GM12874 (cell line): ENCODE measurements at regions not wholly inside any gene's neighbourhood (a gene's known extent, or its start where the extent isn't known, plus 50 kb on each side); places are given as distances from the start of the nearest gene placed in this dataset.

Experiments used
- CTCF ChIP-seq: IDR thresholded peaks from 2 replicates; pipeline ENCODE4 v1.5.1; 2011; ENCODE audit warnings: low read depth, mild to moderate bottlenecking, control low read depth, low read length, moderate library complexity; ENCODE audit not compliant: insufficient read depth

DNA sequence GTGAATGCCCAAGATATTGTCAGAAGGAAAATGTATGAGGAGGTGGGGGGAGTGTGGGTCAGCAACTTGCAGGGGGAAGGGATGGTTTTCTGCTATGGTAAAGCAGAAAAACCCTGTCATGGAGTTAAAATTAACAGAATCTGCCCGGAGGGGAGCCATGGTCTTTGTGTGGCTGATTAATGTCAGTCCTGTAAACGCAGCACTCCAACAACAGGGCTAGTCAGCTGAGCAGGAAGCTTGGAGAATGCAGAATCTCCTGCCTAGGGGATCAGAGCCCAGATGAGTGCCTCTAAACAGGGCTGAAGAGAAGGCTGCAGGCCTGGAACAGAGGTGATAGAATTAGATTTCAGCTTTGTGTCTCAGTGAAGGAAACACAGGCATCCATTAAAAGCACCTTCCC is 140.9 kb upstream of the MTNR1B start:
- TF ChIP-seq CTCF: no peak

GRCh38 chr11:92829121-92829520 is 140.3 kb upstream of the MTNR1B start:
- TF ChIP-seq CTCF: no peak

DNA sequence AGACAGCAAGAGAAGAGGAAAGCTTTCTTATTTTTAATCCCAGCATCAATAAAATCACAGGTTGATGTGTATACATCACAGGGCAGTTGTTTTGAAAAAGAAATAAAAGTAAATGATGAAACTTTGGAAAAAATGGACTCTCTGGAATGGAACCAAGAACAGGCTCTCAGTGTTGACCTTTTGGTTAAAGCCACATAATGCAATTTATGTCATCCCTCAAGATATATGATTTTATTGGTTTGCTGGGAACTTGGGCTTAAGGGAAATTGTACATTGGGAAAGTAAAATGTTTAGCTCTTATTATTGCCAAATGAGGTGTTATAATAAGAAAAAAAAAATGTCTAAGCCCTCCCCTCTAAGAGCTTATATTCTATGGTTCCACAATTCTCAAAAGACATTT is 139.8 kb upstream of the MTNR1B start:
- no peak for TF ChIP-seq CTCF

GRCh38 chr11:92830377-92831155 is 138.9 kb upstream of the MTNR1B start:
- TF ChIP-seq CTCF: no peak

DNA sequence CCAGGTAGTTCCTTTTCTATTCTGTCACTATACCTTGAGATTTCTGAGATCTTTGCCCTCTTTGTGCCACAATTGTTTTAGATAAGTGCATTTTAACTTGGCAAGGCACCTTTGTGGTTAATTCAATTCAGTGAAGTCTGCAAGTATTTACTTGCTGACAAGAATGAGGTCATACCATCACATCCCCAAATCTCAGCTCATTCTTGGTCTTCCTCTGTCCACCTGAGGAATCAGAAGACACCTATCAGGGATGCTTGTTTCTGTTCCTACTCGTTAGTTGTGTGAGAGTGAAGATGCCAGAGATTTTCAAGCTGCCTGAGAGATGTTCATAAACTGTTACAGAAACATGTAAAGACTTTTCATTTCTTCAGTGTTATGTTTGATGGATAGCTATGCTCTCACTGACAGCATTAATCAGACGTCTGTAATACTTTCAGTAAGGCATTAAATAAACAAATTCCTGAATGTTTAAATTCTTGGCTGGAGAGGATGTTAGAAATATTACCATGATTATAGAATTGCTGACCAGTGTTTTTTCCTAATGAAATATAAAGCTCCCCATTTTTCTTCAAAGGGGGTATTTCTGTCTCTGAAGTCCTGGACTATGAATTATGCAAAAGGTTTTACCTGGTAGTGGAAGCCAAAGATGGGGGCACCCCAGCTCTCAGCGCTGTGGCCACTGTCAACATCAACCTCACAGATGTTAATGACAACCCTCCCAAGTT is 135.0 kb upstream of the MTNR1B start:
- TF ChIP-seq CTCF: no peak

- TF ChIP-seq CTCF: no peak
These were observed 131.9 kb upstream of the MTNR1B start for GRCh38 chr11:92837595-92837994.

- no peak for TF ChIP-seq CTCF
These were observed 130.6 kb upstream of the MTNR1B start for GRCh38 chr11:92838759-92839310.
